H1 (cell line): ENCODE measurements at regions not wholly inside any gene's neighbourhood (a gene's known extent, or its start where the extent isn't known, plus 50 kb on each side); places are given as distances from the start of the nearest gene placed in this dataset.

ENCODE experiments used
- CHD1 ChIP-seq: IDR thresholded peaks from 2 replicates; pipeline ENCODE4 v1.6.1; 2012; ENCODE audit warnings: low read depth, low read length, improper control_type of control experiment
- CTCF ChIP-seq, 3 experiments: IDR thresholded peaks; 1 replicate in 2 of 3; 2 replicates in 1 of 3; pipeline versions ENCODE4 v1.5.1 to v1.6.1; 2011; ENCODE audit warnings: low read length in 3 of 3, mild to moderate bottlenecking in 3 of 3, inconsistent platforms in 2 of 3, low read depth in 1 of 3, moderate library complexity in 1 of 3; ENCODE audit not compliant: insufficient read depth in 1 of 3; ENCODE audit errors: control extremely low read depth in 1 of 3
- KDM4A ChIP-seq: IDR thresholded peaks from one replicate; pipeline ENCODE4 v1.7.1; 2012; ENCODE audit warnings: low read depth, mild to moderate bottlenecking, moderate library complexity, low read length, inconsistent platforms; ENCODE audit not compliant: severe bottlenecking
- POLR2A ChIP-seq, 2 experiments: IDR thresholded peaks; 1 replicate in 1 of 2; 2 replicates in 1 of 2; pipeline ENCODE4 v1.6.1; 2011; ENCODE audit warnings: low read depth in 2 of 2, low read length in 2 of 2, mild to moderate bottlenecking in 2 of 2; ENCODE audit errors: control extremely low read depth in 1 of 2
- POLR2AphosphoS5 ChIP-seq: IDR thresholded peaks from 2 replicates; pipeline ENCODE4 v1.6.1; 2011; ENCODE audit warnings: low read depth, low read length
- POU5F1 ChIP-seq: IDR thresholded peaks from 2 replicates; pipeline ENCODE4 v1.6.1; 2011; ENCODE audit warnings: low read depth, mild to moderate bottlenecking, low read length, moderate library complexity
- RBBP5 ChIP-seq: IDR thresholded peaks from 2 replicates; pipeline ENCODE4 v1.7.1; 2012; ENCODE audit warnings: low read depth, mild to moderate bottlenecking, inconsistent platforms, low read length, moderate library complexity, borderline replicate concordance
- RFX5 ChIP-seq: IDR thresholded peaks from 2 replicates; pipeline ENCODE4 v1.6.1; 2011; ENCODE audit warnings: low read depth, low read length, improper control_type of control experiment, borderline replicate concordance
- RNF2 ChIP-seq: fragments of 200-900, 300-1000 bp; sonication (generic); IDR thresholded peaks from 2 replicates; pipeline ENCODE4 v1.7.1; 2016; ENCODE audit warnings: borderline replicate concordance, low read depth, mild to moderate bottlenecking, antibody characterized with exemption, low read length; ENCODE audit not compliant: poor library complexity, severe bottlenecking; ENCODE audit errors: missing control alignments
- SAP30 ChIP-seq: fragments of 300-600 bp; sonication (generic); IDR thresholded peaks from 2 replicates; pipeline ENCODE4 v1.7.1; 2012; ENCODE audit warnings: low read length, moderate library complexity, mild to moderate bottlenecking, inconsistent platforms; ENCODE audit not compliant: insufficient read depth, insufficient replicate concordance
- ZNF274 ChIP-seq: IDR thresholded peaks from 2 replicates; pipeline ENCODE4 v1.7.0; 2012; ENCODE audit warnings: low read length, borderline replicate concordance; ENCODE audit errors: extremely low read depth

- TF ChIP-seq CTCF (IDR thresholded peaks at IDR 0.05; ENCODE audit: control extremely low read depth in 1 of 3, insufficient read depth in 1 of 3, low read depth in 1 of 3, low read length in 3 of 3), result no peak
- TF ChIP-seq KDM4A, result no peak
- TF ChIP-seq RNF2, result no peak
- no peak for TF ChIP-seq ZNF274
- TF ChIP-seq RFX5, result no peak
- no peak for TF ChIP-seq CHD1
- TF ChIP-seq RBBP5, result no peak
- TF ChIP-seq POLR2AphosphoS5, result no peak
- TF ChIP-seq SAP30, result no peak
- TF ChIP-seq POU5F1, result no peak
- TF ChIP-seq POLR2A (IDR thresholded peaks at IDR 0.05; ENCODE audit: control extremely low read depth in 1 of 2, low read depth in 2 of 2, low read length in 2 of 2), result no peak
Observed at GRCh38 chr2:102091908-102092307, 50.6 kb upstream of the IL1R1 start.
